GM12878 (cell line): ENCODE measurements at regions not wholly inside any gene's neighbourhood (a gene's known extent, or its start where the extent isn't known, plus 50 kb on each side); places are given as distances from the start of the nearest gene placed in this dataset.

Experiments
- BHLHE40 ChIP-seq, 2 experiments: fragments of 450-650 bp in 1 of 2; IDR thresholded peaks; 2 replicates each; pipeline ENCODE4 v1.6.1; 2011 to 2017; ENCODE audit warnings: low read depth in 2 of 2, borderline replicate concordance in 1 of 2, improper control_type of control experiment in 1 of 2, low read length in 1 of 2, mild to moderate bottlenecking in 1 of 2
- CREB1 ChIP-seq: IDR thresholded peaks from 2 replicates; pipeline ENCODE4 v1.6.1; 2012; ENCODE audit warnings: low read depth, mild to moderate bottlenecking, inconsistent platforms
- CTCF ChIP-seq, 3 experiments: IDR thresholded peaks in 2 of 3; conservative IDR thresholded peaks in 1 of 3; 2 replicates each; pipeline ENCODE4 v1.5.1; 2011; ENCODE audit warnings: low read depth in 3 of 3, low read length in 3 of 3, mild to moderate bottlenecking in 3 of 3, control low read depth in 2 of 3, moderate library complexity in 2 of 3, inconsistent platforms in 1 of 3, mixed read lengths in 1 of 3; ENCODE audit not compliant: control insufficient read depth in 2 of 3, insufficient read depth in 1 of 3; ENCODE audit errors: extremely low read depth in 1 of 3
- ESRRA ChIP-seq: IDR thresholded peaks from 2 replicates; pipeline ENCODE4 v1.6.1; 2012; ENCODE audit warnings: mild to moderate bottlenecking, low read length, improper control_type of control experiment
- JUND ChIP-seq: IDR thresholded peaks from 2 replicates; pipeline ENCODE4 v1.6.1; 2012; ENCODE audit warnings: low read depth, mild to moderate bottlenecking, low read length, improper control_type of control experiment, moderate library complexity
- MAX ChIP-seq: IDR thresholded peaks from 2 replicates; pipeline ENCODE4 v1.6.1; 2012; ENCODE audit warnings: low read depth, low read length, improper control_type of control experiment
- POLR2A ChIP-seq: IDR thresholded peaks from 2 replicates; pipeline ENCODE4 v1.6.1; 2011; ENCODE audit warnings: low read depth, mild to moderate bottlenecking, low read length
- TCF12 ChIP-seq: IDR thresholded peaks from 2 replicates; pipeline ENCODE4 v1.6.1; 2011; ENCODE audit warnings: low read depth, mild to moderate bottlenecking, low read length
- ZNF207 ChIP-seq: fragments of 450-650 bp; IDR thresholded peaks from 2 replicates; pipeline ENCODE4 v1.6.1; 2014; ENCODE audit warnings: antibody characterized with exemption, mild to moderate bottlenecking, borderline replicate concordance
- ZSCAN29 ChIP-seq: fragments of 450-650 bp; IDR thresholded peaks from 2 replicates; pipeline ENCODE4 v1.6.1; 2017; ENCODE audit warnings: mild to moderate bottlenecking, moderate library complexity
- TF ChIP-seq, protein P1 (sequence below): fragments of 450-650 bp; IDR thresholded peaks from 2 replicates; pipeline ENCODE4 v1.6.1; 2017; ENCODE audit warnings: mild to moderate bottlenecking
- TF ChIP-seq, protein P2 (sequence below): fragments of 450-650 bp; IDR thresholded peaks from 2 replicates; pipeline ENCODE4 v1.6.1; 2017; ENCODE audit warnings: antibody characterized with exemption, mild to moderate bottlenecking, moderate library complexity

- TF ChIP-seq, protein P1, sequence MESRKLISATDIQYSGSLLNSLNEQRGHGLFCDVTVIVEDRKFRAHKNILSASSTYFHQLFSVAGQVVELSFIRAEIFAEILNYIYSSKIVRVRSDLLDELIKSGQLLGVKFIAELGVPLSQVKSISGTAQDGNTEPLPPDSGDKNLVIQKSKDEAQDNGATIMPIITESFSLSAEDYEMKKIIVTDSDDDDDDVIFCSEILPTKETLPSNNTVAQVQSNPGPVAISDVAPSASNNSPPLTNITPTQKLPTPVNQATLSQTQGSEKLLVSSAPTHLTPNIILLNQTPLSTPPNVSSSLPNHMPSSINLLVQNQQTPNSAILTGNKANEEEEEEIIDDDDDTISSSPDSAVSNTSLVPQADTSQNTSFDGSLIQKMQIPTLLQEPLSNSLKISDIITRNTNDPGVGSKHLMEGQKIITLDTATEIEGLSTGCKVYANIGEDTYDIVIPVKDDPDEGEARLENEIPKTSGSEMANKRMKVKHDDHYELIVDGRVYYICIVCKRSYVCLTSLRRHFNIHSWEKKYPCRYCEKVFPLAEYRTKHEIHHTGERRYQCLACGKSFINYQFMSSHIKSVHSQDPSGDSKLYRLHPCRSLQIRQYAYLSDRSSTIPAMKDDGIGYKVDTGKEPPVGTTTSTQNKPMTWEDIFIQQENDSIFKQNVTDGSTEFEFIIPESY, result no peak
- TF ChIP-seq CTCF (IDR thresholded peaks at IDR 0.05 in 2 of 3, conservative IDR thresholded peaks at IDR 0.05 in 1 of 3; ENCODE audit: control insufficient read depth in 2 of 3, extremely low read depth in 1 of 3, insufficient read depth in 1 of 3, low read depth in 3 of 3, low read length in 3 of 3) (no peak), POLR2A (no peak), MAX (no peak), TCF12 (no peak), ZSCAN29 (no peak), BHLHE40 (IDR thresholded peaks at IDR 0.05; ENCODE audit: borderline replicate concordance in 1 of 2, low read depth in 2 of 2, low read length in 1 of 2) (no peak), ESRRA (no peak), JUND (no peak), CREB1 (no peak), ZNF207 (no peak)
- TF ChIP-seq, protein P2, sequence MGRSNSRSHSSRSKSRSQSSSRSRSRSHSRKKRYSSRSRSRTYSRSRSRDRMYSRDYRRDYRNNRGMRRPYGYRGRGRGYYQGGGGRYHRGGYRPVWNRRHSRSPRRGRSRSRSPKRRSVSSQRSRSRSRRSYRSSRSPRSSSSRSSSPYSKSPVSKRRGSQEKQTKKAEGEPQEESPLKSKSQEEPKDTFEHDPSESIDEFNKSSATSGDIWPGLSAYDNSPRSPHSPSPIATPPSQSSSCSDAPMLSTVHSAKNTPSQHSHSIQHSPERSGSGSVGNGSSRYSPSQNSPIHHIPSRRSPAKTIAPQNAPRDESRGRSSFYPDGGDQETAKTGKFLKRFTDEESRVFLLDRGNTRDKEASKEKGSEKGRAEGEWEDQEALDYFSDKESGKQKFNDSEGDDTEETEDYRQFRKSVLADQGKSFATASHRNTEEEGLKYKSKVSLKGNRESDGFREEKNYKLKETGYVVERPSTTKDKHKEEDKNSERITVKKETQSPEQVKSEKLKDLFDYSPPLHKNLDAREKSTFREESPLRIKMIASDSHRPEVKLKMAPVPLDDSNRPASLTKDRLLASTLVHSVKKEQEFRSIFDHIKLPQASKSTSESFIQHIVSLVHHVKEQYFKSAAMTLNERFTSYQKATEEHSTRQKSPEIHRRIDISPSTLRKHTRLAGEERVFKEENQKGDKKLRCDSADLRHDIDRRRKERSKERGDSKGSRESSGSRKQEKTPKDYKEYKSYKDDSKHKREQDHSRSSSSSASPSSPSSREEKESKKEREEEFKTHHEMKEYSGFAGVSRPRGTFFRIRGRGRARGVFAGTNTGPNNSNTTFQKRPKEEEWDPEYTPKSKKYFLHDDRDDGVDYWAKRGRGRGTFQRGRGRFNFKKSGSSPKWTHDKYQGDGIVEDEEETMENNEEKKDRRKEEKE, result no peak
Measured at GRCh38 chr1:170395149-170395548, 136.8 kb upstream of the GORAB start.
